ENCODE measurements at regions not wholly inside any gene's neighbourhood (a gene's known extent, or its start where the extent isn't known, plus 50 kb on each side); places are given as distances from the start of the nearest gene placed in this dataset.

GRCh38 chr5:166505067-166505466 is 1786.4 kb upstream of the WWC1 start:
- 38 to 42% methylated on average over 2 of the region's 2 CpGs for whole genome bisulfite sequencing, 2 donors
- FAIRE-seq, result no peak
- no peaks in the 10 kb centered on the region for H3K9me3 ChIP-seq
- intact Hi-C loops (cut with DNase I), result no loop called here
- H3K4me3 ChIP-seq, result no peak overlapping the region
- H3K36me3 ChIP-seq, result no peaks in the 10 kb centered on the region
- no peaks in the 10 kb centered on the region for H3K27me3 ChIP-seq
- H3K4me1 ChIP-seq, result no peaks in the 10 kb centered on the region
- no peak for TF ChIP-seq CTCF (IDR thresholded peaks at IDR 0.05)
- no peak for ATAC-seq
- H3K27ac ChIP-seq, result no peak overlapping the region
- no peak for DNase-seq

GRCh38 chr5:166505544-166505943 is 1785.9 kb upstream of the WWC1 start:
- no peak for FAIRE-seq
- no peak for DNase-seq

GRCh38 chr5:166507810-166508425 is 1783.5 kb upstream of the WWC1 start:
- FAIRE-seq, result no peak

More at GRCh38 chr5:166505544-166505943, 1785.9 kb upstream of the WWC1 start:
- H3K36me3 ChIP-seq, result no peaks in the 10 kb centered on the region
- intact Hi-C loops (cut with DNase I), result no loop called here
- no peaks in the 10 kb centered on the region for H3K9me3 ChIP-seq
- TF ChIP-seq CTCF (IDR thresholded peaks at IDR 0.05), result no peak
- H3K4me1 ChIP-seq, result no peaks in the 10 kb centered on the region
- no peak overlapping the region for H3K27ac ChIP-seq
- no peaks in the 10 kb centered on the region for H3K27me3 ChIP-seq
- ATAC-seq, result peak in 2 of 4 donors; percentile 42 to 55
- H3K4me3 ChIP-seq, result no peak overlapping the region

GRCh38 chr5:166509085-166509484 is 1782.4 kb upstream of the WWC1 start:
- H3K36me3 ChIP-seq, result no peaks in the 10 kb centered on the region

More at GRCh38 chr5:166507810-166508425, 1783.5 kb upstream of the WWC1 start:
- ATAC-seq (no peak), DNase-seq (no peak)
- no peak for TF ChIP-seq CTCF (IDR thresholded peaks at IDR 0.05)
- Histone ChIP-seq H3K4me1 (no peaks in the 10 kb centered on the region), H3K4me3 (no peak overlapping the region), H3K36me3 (no peaks in the 10 kb centered on the region), H3K9me3 (no peaks in the 10 kb centered on the region), H3K27ac (no peak overlapping the region), H3K27me3 (no peaks in the 10 kb centered on the region)
- intact Hi-C loops (cut with DNase I), result no loop called here
- 38 to 44% methylated on average over 2 of the region's 2 CpGs for WGBS, 2 donors

More at GRCh38 chr5:166509085-166509484, 1782.4 kb upstream of the WWC1 start:
- FAIRE-seq, result no peak
- H3K27ac ChIP-seq, result no peak overlapping the region
- H3K4me3 ChIP-seq, result no peak overlapping the region
- no peak for DNase-seq
- H3K4me1 ChIP-seq, result no peaks in the 10 kb centered on the region
- intact Hi-C loops (cut with DNase I), result no loop called here
- no peak for TF ChIP-seq CTCF (IDR thresholded peaks at IDR 0.05)
- H3K27me3 ChIP-seq, result no peaks in the 10 kb centered on the region
- H3K9me3 ChIP-seq, result no peaks in the 10 kb centered on the region
- ATAC-seq, result no peak
- 66 to 70% methylated on average over 3 of the region's 3 CpGs for WGBS, 2 donors

All from pancreas (tissue), 10 donors.